Stimulated activated CD4-positive, alpha-beta T cell treated with anti-CD3 and anti-CD28 coated beads, Interleukin-15, amount 100 ng/mL, for 48 hours (primary cell): ENCODE measurements at regions not wholly inside any gene's neighbourhood (a gene's known extent, or its start where the extent isn't known, plus 50 kb on each side); places are given as distances from the start of the nearest gene placed in this dataset.

Experiments used
- DNase-seq, 2 donors: peaks; one replicate each; pipeline ENCODE4 v3.0.0-alpha.2; 2020; ENCODE audit warnings: low read depth in 2 of 2

DNA sequence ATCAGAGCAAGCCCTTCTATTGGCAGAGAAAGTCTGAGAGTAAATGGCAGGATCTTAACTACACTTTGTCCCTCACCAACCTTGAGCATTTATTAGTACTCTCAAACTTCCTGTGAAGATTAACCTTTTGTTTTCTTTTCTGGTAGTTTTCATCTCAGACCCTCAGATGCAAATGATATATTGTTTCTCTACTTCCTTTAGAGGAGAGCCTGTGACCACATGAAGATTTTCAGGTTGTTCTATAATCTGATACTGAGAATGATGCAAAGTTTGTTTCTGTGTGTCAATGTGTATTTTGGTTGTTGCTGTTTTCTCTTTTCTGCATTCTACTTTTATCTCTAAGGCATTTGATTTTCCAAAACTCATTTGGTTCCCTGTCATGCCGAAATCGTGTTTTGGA is 165.8 kb upstream of the CYSLTR1 start:
- no peak for DNase-seq

DNA sequence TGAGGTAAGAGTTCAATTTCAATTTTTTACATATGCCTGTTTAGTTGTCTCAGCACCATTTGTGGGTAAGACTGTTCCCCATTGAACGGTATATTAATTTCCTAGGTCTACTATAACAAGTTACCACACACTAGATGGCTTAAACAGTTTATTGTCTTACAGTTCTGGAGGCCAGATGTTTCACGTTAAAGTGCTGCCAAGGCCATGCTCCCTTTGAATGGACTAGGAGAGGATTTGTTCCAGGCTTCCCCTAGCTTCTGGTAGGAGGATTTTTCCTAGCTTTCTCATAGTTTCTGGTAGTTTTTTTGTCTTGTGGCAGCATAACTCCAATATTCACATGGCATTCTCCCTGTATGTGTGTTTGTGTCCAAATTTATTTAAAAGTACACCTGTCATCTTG is 149.3 kb upstream of the CYSLTR1 start:
- no peak for DNase-seq

DNA sequence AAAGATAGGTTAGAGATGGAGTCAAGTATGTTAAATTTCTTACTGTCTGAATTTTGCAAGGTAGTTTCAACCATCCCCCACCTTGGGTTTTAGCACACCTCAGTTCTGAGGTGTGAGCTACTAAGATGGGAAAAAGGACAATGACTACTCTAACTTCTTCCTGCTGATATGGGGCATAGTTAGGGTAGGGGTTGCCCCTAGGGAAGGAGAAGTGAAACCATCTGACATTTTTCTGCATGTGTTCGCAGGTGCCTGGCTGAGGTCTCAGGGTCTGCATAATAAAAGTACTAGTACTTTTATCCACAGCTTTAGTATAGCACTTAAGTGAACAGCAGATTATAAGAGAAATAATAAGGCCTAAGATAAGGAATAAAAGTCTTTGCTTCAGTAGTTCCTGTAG is 129.5 kb upstream of the CYSLTR1 start:
- no peak for DNase-seq

DNA sequence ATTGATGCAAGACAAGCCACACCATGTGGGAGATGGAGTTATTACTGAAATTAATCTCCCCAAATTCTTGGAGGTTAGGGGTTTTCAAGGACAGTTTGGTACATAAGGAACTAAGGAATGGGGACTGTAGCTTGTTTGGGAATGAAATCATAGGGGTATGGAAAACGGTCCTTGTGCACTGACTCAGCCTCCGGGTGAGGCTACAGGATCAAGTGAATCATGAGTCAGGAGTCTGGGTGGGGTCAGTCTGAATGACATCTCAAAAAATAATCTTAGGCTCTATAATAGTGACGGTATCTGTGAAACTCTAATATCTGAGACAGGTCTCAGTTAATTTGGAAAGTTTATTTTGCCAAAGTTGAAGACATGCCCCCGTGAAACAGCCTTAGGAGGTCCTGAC is 128.5 kb upstream of the CYSLTR1 start:
- no peak for DNase-seq

DNA sequence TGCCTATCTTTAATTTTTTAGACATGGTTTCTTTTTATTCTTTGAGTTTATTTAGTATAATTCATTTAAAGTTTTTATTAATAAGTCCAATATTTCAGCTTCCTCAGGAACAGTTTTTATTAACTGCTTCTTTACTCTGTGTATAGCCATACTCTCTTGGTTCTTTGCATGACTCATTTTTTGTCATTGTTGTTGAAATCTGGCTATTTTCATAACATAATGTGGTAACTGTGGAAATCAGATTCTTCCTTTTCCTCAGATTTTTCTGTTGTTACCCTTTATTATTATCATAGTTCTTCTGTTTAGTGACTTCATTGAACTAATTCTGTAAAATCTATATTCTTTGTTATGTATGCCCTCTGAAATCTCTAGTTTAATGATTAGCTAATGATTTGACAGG is 124.9 kb upstream of the CYSLTR1 start:
- DNase-seq = no peak

- DNase-seq = no peak
These were observed 110.2 kb upstream of the CYSLTR1 start for GRCh38 chrX:78437621-78438020.

DNA sequence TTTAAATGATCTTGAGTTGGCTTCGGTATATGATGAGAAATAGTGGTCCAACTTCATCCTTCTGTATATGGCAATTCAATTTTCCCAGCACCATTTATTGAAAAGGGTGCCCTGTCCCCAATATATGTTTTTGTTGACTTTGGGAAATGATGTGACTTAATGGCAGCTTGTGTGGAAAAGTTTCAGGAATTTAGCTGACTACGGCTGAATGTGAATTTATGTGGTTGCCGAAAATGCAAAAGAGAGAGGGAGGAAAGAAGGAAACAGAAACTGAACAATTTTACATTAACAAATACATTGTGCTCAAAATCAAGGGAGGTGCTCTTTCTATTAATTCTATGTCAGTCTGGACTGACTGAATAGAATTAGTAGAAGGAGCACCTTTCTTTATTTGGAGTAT is 101.8 kb upstream of the CYSLTR1 start:
- no peak for DNase-seq

GRCh38 chrX:78388663-78389062 is 61.3 kb upstream of the CYSLTR1 start:
- no peak for DNase-seq

DNA sequence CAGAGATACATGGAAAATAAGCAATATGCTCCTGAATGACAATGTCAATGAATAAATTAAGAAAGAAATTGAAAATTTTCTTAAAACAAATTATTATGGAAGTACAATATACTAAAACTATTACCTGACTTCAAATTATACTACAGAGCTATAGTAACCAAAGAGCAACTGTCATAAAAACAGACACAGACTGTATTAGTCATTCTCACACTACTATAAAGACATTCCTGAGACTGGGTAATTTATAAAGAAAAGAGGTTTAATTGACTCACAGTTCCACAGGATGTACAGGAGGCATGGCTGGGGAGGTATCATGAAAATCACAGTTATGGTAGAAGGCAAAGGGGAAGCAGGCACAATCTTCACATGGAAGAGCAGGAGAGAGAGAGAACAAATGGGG is 60.0 kb upstream of the CYSLTR1 start:
- no peak for DNase-seq

GRCh38 chrX:78384486-78384885 is 57.1 kb upstream of the CYSLTR1 start:
- no peak for DNase-seq

- DNase-seq = no peak
These were observed 56.2 kb upstream of the CYSLTR1 start for GRCh38 chrX:78383594-78383993.

DNA sequence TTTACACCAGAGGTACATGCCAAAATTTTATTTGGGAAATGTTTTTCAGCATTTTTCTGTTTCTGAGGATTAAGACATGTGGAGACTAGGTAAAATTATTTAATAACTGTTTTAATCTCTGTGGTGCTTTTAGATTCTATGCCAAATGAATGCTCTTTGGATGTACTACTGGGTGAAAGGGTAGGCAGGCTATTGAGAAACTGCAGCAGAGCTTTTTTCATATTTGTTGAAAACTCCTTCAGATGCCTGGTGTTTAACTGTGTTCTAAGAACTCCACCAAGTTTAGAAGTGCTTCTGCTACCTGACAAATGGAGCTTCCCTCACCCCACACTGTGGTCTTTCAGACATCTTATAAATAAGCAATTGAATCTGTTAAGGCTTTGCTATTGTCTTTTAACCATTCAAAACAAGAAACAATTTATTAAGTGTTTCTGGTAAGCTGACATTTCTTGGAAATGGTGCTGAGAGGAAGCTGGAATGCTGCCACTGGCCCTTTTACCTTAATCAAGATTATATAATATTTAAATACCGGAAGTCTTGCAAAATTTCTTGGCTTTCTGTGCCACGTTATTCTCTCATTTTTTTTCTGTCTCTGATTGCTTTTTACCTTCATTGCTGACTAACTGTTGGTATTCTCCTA is 51.2 kb upstream of the CYSLTR1 start:
- no peak for DNase-seq
